COLO829 (cell line): ENCODE measurements at regions not wholly inside any gene's neighbourhood (a gene's known extent, or its start where the extent isn't known, plus 50 kb on each side); places are given as distances from the start of the nearest gene placed in this dataset.
"Not testable (repeated sequence)": the region's sequence is repeated elsewhere in the genome, so short reads cannot be mapped to it uniquely, and the experiment has no call there.

ENCODE experiments used
- DNase-seq: peaks from one replicate; pipeline ENCODE4 v3.0.0; 2012; ENCODE audit warnings: low spot score

DNA sequence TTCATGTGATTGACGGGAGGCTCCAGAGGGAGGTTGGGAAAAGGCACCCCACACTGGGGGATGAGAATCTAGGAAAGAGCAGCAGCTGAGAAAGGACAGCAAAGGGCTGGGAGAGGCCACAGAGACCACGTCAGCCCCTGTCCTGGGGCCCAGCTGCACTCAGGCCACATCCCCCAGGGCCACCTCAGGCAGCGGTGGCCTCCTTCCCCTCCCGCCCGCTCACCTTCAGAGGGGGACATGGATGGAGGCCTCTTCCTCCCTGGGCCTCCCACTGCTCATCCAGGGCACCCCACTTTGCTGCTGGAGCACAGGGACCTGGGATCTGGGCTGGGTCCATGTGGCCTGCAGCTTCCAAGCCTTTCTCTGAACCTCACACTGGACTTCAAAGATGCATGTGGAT lies 199.8 kb upstream of the HDAC4 start:
- no peak for DNase-seq

- no peak for DNase-seq
Observed at GRCh38 chr2:239600001-239600593, 199.3 kb upstream of the HDAC4 start.

GRCh38 chr2:239599299-239599698 lies 198.5 kb upstream of the HDAC4 start:
- no peak for DNase-seq

- DNase-seq = no peak
Observed at GRCh38 chr2:239598732-239599090, 197.9 kb upstream of the HDAC4 start.

GRCh38 chr2:239598011-239598731 lies 197.4 kb upstream of the HDAC4 start:
- DNase-seq = no peak

GRCh38 chr2:239597216-239597615 lies 196.4 kb upstream of the HDAC4 start:
- no peak for DNase-seq

- no peak for DNase-seq
Observed at GRCh38 chr2:239596792-239597191, 196.0 kb upstream of the HDAC4 start.

GRCh38 chr2:239596253-239596652 lies 195.4 kb upstream of the HDAC4 start:
- DNase-seq = no peak

GRCh38 chr2:239595726-239596125 lies 194.9 kb upstream of the HDAC4 start:
- DNase-seq = no peak

DNA sequence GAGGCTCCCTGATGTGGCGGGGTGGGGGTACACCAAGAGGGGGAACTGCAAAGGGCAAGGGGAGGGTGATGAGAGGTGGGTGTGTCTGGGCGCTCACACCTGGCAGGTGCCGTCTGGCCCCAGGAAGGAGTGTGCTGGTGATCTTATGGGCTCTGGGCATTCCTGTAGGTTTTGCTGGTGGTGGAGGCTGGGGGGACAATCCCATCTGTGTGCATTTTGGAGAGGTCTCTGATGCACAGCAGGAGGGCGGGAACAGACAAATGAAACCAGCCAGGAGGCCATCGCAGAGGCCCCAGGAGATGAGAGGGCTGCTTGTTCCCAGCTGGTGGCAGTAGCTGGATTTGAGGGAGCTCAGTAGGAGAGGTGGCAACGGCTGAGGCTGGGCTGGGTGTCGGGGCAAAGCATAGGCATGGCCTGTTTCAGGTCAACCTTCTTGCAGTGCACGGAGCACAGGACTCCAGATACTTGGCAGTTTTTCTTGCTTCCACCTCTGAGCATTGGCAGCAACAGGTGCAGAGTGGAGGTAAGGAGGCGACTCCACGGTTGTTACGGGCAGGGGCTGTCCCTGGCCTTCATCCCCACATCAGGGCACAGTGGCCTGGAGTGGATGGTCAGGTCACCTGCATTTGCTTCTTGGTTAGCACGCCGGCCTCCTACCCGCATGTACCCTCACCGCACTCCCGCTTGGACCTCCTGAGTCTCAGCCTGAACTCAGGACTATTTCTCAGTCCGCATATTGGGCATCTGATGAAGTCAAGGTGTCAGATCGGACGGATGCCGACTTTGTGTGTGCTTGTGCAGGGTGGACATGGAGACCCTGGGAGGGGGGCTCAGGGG lies 194.2 kb upstream of the HDAC4 start:
- DNase-seq = no peak

DNA sequence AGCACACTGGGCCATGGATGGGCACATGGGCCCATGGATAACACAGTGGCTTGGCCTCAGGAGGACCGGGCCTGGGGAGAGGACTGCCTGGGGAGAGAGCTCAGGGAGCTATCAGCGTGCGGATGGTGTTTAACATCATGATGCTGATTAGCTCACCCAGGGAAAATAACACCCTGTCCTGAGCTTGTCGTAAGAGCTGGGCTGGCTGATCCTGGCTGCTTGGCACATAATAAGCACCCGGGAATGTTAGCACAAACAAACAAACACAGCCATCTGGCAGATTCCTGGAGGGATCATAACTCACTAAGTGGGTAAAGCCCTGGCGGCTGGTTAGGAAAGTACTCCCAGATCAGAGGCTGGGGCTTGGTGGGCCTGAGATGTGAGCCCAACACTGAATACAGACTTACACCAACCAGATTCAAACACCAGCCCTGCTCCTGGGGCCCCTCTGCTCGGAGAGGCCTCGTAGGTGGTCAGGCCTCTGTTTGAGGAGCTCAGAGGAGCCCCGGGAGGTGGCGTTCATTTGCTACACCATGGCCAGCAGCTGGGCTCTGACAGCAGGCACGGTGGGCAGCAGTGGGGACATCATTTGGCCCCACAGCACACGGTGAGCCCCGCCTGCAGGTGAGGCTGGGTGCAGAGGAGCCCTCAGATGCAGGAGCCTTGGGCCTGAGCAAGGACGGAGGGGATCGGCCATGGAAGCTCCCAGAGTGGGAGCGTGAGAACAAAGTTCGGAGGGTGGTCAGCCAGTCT lies 193.4 kb upstream of the HDAC4 start:
- DNase-seq = no peak

- no peak for DNase-seq
Observed at GRCh38 chr2:239593455-239593854, 192.6 kb upstream of the HDAC4 start.

DNA sequence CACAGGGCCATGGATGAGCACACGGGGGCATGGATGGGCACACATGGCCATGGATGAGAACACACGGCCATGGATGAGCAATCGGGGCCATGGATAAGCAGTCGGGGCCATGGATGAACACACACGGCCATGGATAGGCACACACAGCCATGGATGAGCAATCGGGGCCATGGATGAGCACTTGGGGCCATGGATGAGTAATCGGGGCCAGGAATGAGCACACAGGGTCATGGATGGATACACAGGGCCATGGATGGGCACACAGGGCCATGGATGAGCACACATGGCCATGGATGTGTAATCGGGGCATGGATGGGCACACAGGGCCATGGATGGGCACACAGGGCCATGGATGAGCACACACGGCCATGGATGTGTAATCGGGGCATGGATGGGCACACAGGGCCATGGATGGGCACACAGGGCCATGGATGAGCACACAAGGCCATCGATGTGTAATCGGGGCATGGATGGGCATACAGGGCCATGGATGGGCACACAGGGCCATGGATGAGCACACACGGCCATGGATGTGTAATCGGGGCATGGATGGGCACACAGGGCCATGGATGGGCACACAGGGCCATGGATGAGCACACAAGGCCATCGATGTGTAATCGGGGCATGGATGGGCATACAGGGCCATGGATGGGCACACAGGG lies 191.9 kb upstream of the HDAC4 start:
- DNase-seq = not testable (repeated sequence)

GRCh38 chr2:239590995-239591915 lies 190.4 kb upstream of the HDAC4 start:
- DNase-seq = no peak

DNA sequence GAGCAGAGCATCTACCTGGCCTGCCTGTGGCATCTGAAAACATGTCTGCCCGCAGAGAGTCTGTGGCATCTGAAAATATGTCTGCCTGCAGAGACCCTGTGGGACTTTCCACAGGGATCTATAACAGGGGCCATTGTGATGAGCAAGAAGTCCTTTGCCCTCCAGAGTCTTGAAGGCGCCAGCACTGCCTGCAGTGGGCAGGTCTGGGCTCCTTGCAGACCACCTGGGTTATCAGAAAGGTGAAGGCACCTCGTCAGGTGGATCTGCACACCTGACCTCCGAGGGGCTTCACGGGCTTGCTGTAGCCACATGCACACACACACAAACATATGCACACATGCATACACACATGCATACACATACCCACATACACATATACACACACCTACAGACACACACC lies 189.5 kb upstream of the HDAC4 start:
- DNase-seq = no peak

DNA sequence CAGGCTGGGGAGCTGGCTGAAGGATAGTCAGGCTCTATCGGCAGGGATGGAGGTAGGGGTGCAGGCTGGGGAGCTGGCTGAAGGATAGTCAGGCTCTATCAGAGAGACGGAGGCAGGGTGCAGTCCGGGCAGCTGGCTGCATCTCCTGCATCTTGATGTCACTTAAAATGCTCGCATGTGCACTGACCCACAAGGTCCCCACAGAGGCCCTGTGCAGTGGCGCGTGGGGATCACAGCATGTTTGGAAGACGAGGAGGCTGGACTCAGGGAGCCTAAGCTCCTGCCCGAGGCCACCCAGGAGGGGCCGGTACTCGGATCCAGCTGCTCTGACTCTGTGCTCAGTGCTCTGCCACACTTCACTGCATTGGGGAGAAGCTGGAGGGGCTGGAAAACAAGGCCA lies 189.0 kb upstream of the HDAC4 start:
- DNase-seq = no peak

- no peak for DNase-seq
Observed at GRCh38 chr2:239589270-239589825, 188.5 kb upstream of the HDAC4 start.

DNA sequence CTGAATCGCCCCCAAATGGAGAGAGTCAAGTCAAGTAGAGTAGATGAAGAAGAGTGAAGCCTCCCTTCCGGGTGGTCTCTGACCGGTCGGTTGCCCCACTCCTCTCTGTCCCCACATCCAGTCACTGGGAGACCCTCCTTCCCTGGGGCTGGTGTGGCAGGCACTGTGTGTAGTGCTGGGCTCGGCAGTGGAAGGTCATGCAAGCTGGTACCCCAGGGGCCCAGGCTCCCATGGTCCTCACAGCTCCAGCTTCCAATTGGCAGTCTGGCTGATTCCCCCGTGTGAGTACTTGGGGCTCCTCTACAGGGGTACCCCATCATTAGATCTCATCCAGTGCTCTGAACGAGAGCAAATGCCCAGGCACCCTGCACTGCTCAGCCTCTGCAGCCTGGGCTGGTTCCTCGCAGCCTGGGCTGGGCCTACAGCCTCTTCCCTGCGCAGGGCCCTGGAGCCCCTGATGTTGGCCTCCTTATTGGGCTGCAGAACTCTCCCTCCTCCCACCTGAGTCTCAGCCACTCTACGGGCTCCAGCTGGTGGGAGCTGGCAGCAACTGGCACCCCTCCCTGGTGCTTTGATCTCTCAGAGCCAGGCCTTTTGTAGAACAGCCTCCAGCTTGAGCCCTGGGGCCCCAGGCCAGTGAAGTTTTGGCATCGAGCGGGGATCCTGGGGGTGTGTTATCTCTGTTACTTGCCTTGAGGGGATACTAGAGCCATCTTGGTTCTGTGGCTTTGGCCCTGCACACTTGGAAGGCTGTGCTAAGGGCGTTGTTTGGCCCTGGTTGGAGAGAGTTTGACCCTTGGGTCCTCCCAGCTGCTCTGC lies 187.8 kb upstream of the HDAC4 start:
- no peak for DNase-seq

GRCh38 chr2:239587841-239588240 lies 187.0 kb upstream of the HDAC4 start:
- DNase-seq = no peak

- no peak for DNase-seq
Observed at GRCh38 chr2:239587311-239587731, 186.5 kb upstream of the HDAC4 start.
